Rectal smooth muscle tissue (tissue), 1 donor: ENCODE measurements at regions not wholly inside any gene's neighbourhood (a gene's known extent, or its start where the extent isn't known, plus 50 kb on each side); places are given as distances from the start of the nearest gene placed in this dataset.

Experiments
- H3K27ac ChIP-seq: one replicate; pipeline ENCODE4 v1.7.0; 2013; ENCODE audit warnings: low read depth, low read length, inconsistent platforms
- H3K27me3 ChIP-seq: one replicate; pipeline ENCODE4 v1.7.0; 2013; ENCODE audit warnings: low read length; ENCODE audit not compliant: control insufficient read depth, insufficient read depth
- H3K36me3 ChIP-seq: one replicate; pipeline ENCODE4 v1.7.0; 2013; ENCODE audit warnings: low read length; ENCODE audit not compliant: control insufficient read depth, insufficient read depth
- H3K4me1 ChIP-seq: one replicate; pipeline ENCODE4 v1.7.0; 2013; ENCODE audit warnings: low read length; ENCODE audit not compliant: control insufficient read depth, insufficient read depth
- H3K4me3 ChIP-seq: one replicate; pipeline ENCODE4 v1.7.0; 2013; ENCODE audit warnings: low read length
- H3K9ac ChIP-seq: one replicate; pipeline ENCODE4 v1.7.0; 2013; ENCODE audit warnings: low read length

GRCh38 chr14:46057799-46058198 lies 593.8 kb downstream of the RPL10L start:
- Histone ChIP-seq H3K27me3 (no peaks in the 10 kb centered on the region), H3K9ac (no peak overlapping the region), H3K4me3 (no peak overlapping the region), H3K36me3 (no peaks in the 10 kb centered on the region), H3K27ac (no peak overlapping the region), H3K4me1 (no peaks in the 10 kb centered on the region)

DNA sequence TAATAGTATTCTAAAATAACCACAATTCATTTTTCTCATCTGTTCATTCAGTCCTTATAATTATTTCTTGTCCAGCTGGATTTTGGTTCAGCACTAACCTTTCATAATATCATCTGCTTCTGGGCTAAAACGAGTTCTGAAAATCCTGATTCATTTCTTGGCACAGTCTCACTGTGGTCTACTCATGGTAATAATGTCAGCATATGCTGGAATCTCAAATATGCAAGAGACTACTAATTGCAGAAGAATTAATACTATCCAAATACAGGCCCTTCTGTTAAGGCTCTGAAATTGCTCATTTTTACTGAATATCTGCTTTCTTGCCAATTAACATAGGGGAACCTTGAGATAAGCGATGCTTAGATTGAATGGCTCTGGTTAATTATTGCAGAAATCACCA lies 597.1 kb downstream of the RPL10L start:
- Histone ChIP-seq H3K27me3 (no peaks in the 10 kb centered on the region), H3K27ac (no peak overlapping the region), H3K4me1 (no peaks in the 10 kb centered on the region), H3K4me3 (no peak overlapping the region), H3K36me3 (no peaks in the 10 kb centered on the region), H3K9ac (no peak overlapping the region)

DNA sequence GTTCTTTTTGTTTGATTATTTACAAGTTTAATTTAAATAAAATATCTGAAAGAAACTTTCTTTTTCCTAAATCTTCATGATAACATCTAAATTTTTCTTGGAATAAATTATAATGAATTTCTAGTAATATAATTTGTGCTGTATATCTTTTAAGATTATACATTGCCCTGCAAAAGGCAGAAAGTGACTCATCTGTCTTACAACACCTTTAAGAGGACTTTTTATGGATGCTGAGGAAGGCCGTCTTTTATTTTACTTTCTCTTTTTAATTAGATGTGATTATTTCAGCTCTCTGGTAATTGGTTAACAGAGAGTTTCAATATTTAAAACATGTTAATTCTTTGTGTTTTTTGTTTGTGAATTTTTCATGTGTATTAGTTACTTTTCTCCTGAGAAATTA lies 598.4 kb downstream of the RPL10L start:
- H3K27ac ChIP-seq: no peak overlapping the region
- no peaks in the 10 kb centered on the region for H3K27me3 ChIP-seq
- no peaks in the 10 kb centered on the region for H3K36me3 ChIP-seq
- no peak overlapping the region for H3K9ac ChIP-seq
- no peak overlapping the region for H3K4me3 ChIP-seq
- no peaks in the 10 kb centered on the region for H3K4me1 ChIP-seq

DNA sequence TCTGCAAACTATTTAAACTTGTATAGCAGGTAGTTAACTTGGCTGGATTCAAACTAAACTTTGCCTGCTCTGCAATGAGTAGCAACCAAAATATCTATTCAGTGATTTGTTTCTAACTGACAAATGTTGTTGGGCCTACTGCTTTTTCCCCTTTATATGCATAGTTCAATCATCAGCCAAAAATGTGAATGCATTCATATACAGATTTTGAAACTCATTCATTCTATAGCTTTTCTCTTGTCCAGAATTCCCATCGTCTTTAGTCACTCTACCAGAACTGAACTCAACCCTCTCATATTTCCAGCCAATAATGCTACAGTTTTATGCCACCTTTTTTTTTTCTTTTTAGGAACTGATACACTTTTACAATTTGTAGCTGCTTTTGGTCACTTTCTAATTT lies 599.8 kb downstream of the RPL10L start:
- Histone ChIP-seq H3K9ac (no peak overlapping the region), H3K4me3 (no peak overlapping the region), H3K27ac (no peak overlapping the region), H3K27me3 (no peaks in the 10 kb centered on the region), H3K36me3 (no peaks in the 10 kb centered on the region), H3K4me1 (no peaks in the 10 kb centered on the region)

DNA sequence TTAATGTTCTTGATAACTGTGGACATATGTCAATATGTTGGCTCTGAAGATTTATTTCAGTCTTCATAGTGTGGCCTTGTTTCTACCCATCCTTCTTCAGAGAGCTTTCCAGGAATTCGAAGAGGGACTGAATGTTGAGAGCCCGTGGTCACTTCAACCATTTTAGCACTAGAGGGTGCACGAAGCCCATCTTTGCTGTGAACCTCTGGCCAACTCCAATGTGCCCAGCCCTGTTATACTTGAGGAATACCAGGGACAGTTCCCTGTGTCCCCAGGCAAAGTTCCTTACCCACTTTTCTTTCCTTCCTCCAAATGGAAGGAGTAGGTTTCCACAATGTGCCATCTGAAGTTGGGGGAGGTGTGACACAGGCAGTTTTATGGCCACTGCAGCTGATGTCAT lies 603.5 kb downstream of the RPL10L start:
- Histone ChIP-seq H3K4me3 (no peak overlapping the region), H3K9ac (no peak overlapping the region), H3K27ac (no peak overlapping the region), H3K4me1 (no peaks in the 10 kb centered on the region), H3K36me3 (no peaks in the 10 kb centered on the region), H3K27me3 (no peaks in the 10 kb centered on the region)

DNA sequence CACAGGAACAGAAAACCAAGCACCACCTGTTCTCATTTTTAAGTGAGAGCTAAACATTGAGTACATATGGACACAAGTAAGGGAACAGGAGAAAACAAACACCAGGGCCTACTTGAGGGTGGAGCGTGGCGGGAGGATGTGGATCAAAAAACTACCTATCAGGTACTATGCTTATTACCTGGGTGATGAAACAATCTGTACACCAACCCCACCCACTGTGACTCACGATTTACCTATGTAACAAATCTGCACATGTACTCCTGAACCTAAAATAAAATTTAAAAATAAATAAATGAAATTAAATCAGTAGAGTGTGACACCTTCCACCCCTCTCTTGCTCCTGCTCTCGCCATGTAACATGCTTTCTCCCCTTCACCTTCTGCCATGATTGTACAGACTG lies 615.5 kb downstream of the RPL10L start:
- Histone ChIP-seq H3K27me3 (no peaks in the 10 kb centered on the region), H3K27ac (no peak overlapping the region), H3K36me3 (no peaks in the 10 kb centered on the region), H3K4me1 (no peaks in the 10 kb centered on the region), H3K4me3 (no peak overlapping the region), H3K9ac (no peak overlapping the region)

- Histone ChIP-seq H3K27me3 (no peaks in the 10 kb centered on the region), H3K27ac (no peak overlapping the region), H3K4me1 (no peaks in the 10 kb centered on the region), H3K4me3 (no peak overlapping the region), H3K9ac (no peak overlapping the region), H3K36me3 (no peaks in the 10 kb centered on the region)
These were observed 617.3 kb downstream of the RPL10L start for GRCh38 chr14:46034305-46034704.

- H3K4me1 ChIP-seq: no peaks in the 10 kb centered on the region
- no peaks in the 10 kb centered on the region for H3K36me3 ChIP-seq
- H3K27me3 ChIP-seq: no peaks in the 10 kb centered on the region
- H3K9ac ChIP-seq: no peak overlapping the region
- H3K27ac ChIP-seq: no peak overlapping the region
- no peak overlapping the region for H3K4me3 ChIP-seq
These were observed 632.6 kb downstream of the RPL10L start for GRCh38 chr14:46018846-46019420.

- Histone ChIP-seq H3K4me1 (no peaks in the 10 kb centered on the region), H3K9ac (no peak overlapping the region), H3K4me3 (no peak overlapping the region), H3K36me3 (no peaks in the 10 kb centered on the region), H3K27ac (no peak overlapping the region), H3K27me3 (no peaks in the 10 kb centered on the region)
These were observed 643.2 kb downstream of the RPL10L start for GRCh38 chr14:46008348-46008747.

- Histone ChIP-seq H3K27ac (no peak overlapping the region), H3K4me1 (no peaks in the 10 kb centered on the region), H3K9ac (no peak overlapping the region), H3K27me3 (no peaks in the 10 kb centered on the region), H3K4me3 (no peak overlapping the region), H3K36me3 (no peaks in the 10 kb centered on the region)
These were observed 653.0 kb downstream of the RPL10L start for GRCh38 chr14:45998554-45998953.

GRCh38 chr14:45990252-45990651 lies 661.3 kb downstream of the RPL10L start:
- no peaks in the 10 kb centered on the region for H3K27me3 ChIP-seq
- H3K9ac ChIP-seq: no peak overlapping the region
- H3K4me1 ChIP-seq: no peaks in the 10 kb centered on the region
- no peaks in the 10 kb centered on the region for H3K36me3 ChIP-seq
- H3K4me3 ChIP-seq: no peak overlapping the region
- H3K27ac ChIP-seq: no peak overlapping the region

GRCh38 chr14:45976001-45976400 lies 675.6 kb downstream of the RPL10L start:
- Histone ChIP-seq H3K36me3 (no peaks in the 10 kb centered on the region), H3K27ac (no peak overlapping the region), H3K27me3 (no peaks in the 10 kb centered on the region), H3K9ac (no peak overlapping the region), H3K4me3 (no peak overlapping the region), H3K4me1 (no peaks in the 10 kb centered on the region)

DNA sequence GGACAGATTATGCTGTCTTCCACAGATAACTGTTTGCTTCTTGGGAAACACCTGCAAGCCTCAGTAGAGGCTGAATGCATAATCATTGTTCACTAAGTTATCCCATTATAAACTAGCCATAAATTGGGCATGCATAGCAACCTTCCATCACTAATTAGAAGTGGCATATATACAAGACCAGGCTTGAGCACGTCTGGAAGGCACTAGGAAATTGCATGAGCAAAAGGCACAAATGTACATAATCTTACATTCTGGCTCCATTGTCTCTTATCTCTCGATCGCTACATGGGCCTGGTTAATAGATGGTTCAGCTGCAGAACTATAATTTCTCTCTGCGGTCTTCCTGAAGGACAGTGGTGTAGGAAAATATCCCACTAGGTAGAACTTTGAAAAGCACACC lies 679.2 kb downstream of the RPL10L start:
- H3K27me3 ChIP-seq: no peaks in the 10 kb centered on the region
- H3K4me1 ChIP-seq: no peaks in the 10 kb centered on the region
- H3K27ac ChIP-seq: no peak overlapping the region
- H3K4me3 ChIP-seq: no peak overlapping the region
- no peaks in the 10 kb centered on the region for H3K36me3 ChIP-seq
- no peak overlapping the region for H3K9ac ChIP-seq
